ENCODE measurements at regions not wholly inside any gene's neighbourhood (a gene's known extent, or its start where the extent isn't known, plus 50 kb on each side); places are given as distances from the start of the nearest gene placed in this dataset.
"Not testable (repeated sequence)": the region's sequence is repeated elsewhere in the genome, so short reads cannot be mapped to it uniquely, and the experiment has no call there.

DNA sequence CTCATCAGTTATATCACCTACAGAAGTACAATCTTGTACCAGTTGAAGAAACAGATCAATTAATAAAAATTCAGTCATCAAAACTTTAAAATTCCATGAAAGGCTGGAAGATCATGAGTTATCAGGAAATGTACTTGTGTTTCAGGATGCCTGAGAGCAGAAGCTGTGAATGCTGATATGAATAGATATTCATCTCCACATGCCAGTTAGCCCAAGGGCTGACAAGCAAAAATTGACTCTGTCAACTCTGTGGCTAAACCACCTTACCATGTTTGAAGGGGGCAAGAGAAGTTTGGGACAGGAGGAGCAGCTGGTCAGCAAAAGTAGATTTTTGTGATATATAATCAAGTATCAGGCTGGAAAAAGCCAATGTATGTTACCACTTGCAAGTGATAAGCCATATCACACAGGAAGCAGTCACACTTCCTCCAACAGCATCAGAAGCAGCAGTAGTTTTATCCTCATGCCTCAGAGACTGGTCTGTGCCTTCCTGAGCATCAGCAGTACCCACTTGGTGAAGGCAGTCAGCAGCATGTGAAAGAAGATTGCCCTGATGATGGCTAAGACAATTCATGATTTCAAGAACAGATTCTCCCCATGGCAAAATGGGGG lies 328.2 kb upstream of the CNTNAP5 start:
- DNase-seq: no peak

DNA sequence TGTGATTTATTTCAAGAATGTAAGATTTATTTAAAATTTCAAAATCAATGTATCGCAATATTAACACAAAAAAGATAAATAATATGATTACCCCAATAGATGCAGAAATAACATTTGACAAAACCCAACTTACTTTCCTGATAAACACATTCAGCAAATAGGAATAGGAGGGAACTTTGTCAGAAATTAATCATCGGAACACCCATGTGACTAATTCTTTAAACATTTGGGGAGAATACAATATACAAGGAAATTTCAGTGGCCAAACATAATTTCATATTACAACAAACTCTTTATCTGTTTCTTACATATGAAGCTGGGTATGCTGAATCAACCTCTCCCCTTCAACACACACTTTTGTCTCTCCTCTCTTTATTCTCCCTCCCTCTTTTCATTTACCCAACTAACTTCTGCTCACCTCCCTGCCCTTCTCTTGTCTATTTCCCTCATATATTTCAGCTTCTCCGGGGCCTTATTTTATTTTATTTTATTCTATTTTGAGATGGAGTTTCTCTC lies 309.6 kb upstream of the CNTNAP5 start:
- DNase-seq: no peak

DNA sequence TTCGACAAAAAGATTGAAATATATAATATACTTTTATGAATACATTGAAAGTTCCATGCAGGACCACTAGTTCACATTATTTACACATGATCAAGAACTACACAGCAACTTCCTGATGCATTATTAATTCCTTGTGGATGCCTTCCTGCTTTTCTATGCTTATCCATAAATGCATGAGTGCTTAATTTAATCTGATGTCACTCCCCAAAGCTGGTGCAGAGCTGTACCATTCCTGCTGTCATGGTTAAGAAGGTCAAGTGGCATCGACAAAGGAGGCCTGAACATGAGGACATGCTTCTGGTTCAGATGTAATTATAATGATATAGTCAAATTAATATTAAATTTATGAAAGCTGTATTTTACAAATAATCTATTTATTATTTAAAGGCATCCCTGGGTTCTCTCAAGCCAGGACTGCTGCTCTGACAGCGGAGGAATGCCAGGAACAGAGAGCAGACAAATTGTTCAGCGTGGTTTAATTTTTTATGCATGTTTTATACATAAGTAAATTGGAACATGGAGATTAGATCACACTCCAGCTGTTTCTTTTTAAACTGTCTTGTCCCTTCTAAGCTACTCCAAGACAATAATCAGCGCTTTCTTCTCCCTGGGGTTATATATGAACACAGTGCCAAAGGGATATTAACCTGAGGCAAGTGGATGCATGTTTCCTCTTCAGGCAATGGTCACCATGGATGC lies 307.3 kb upstream of the CNTNAP5 start:
- DNase-seq: no peak

DNA sequence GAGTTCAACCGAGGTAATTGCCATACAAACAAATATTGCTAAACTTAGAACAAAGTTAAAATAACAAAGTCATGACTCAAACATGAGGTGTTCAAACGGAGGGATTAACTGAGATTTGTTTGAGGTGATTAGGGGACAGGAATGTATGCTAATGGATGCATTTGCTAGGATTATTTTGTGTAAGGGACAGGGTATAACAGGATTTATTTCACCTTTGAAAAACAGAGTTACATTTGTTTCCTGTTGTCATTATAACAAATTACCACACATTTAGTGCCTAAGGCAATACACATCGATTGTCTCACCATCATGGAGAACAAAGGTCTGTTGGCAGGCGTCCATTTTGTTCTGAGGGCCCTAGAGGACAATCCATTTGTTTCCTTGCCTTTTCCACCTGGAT lies 304.3 kb upstream of the CNTNAP5 start:
- no peak for DNase-seq

DNA sequence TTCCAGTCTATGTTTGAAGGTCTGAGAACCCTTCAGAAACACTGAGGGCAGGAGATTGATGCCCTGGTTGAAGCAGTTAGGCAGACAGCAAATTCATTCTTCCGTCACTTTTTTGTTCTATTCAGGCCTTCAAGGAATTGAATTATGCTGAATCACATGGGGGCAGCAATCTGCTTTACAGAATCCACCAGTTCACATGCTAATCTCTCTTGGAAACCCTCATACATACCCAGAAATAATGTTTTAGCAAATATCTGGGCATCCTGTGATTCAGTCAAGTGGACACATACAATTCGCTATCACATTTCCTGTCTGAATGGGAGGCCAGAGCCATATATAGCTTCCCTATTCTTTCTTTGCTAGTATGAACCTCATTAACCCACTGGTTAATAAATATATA lies 301.4 kb upstream of the CNTNAP5 start:
- no peak for DNase-seq

DNA sequence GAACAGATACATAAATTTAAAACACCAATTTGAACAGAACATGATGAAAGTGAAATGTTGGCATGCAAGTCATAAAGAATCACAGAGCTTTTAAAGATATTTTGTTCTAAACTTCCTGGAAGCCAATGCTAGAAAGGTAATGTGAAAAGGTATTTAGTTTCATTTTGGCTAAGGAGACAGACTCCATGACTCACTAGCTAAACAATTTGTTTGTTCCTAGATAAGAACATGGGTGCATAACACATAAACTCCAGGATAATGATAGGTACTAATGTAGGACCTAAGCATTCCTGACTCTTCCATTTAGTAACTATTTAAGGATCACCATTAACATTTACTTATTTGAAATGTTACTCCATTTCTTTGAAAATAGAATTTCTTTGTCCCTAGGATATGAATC lies 292.5 kb upstream of the CNTNAP5 start:
- no peak for DNase-seq

DNA sequence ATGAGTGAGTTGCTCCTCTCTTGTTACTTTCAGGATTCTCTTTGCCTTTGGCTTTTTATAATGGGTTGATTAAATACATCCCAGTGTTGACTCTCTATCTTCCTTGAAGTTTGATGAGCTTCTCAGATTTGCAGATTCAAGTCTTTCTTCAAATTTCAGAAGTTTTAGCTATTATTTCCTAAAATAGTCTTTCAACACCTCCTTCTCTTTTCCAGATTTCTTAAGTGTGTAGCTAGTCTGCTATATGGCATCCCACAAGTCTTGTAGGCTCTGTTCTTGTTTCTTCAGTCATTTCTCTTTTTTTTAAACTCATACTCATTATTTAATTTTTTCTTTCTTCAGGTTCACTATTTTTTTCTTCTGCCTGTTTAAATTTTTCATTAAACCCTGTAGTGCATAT lies 287.7 kb upstream of the CNTNAP5 start:
- DNase-seq: no peak

DNA sequence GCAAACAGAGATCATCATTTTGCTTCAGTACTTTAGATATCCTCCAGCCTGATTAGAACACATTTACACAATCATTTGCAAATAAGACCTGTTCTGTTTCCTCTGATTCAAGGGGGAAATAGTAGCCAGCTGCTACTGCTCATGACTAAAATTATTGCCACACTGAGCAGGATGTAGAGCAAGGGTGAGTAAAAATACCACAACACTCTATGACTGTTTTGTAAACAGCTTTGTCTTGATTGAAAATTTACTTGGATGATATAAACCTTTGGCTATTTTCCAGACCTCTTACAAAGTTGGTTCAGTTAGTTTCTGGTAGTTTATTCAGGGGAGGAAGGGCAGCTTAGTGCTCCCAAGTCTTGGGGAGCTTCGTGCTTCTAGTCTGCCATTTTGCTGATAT lies 286.4 kb upstream of the CNTNAP5 start:
- DNase-seq: no peak

DNA sequence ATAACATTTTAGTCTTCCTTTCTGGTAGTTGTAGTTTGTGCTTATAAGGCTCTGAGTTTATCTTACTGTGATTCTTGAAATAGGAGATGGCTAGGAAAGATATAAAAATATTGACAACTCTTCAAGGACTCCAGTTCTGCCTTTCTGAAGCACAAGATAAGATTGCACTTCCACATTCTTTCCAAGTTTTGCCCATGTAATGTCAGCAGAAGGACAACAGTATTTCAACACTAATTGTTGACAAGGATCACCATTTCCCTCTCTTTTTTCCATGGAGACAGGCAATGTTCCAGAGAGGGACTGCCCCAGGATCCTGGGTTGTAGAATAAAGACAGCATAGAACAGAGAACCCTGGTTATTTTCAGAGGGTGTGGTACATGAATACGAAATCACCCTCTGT lies 279.1 kb upstream of the CNTNAP5 start:
- DNase-seq: no peak

DNA sequence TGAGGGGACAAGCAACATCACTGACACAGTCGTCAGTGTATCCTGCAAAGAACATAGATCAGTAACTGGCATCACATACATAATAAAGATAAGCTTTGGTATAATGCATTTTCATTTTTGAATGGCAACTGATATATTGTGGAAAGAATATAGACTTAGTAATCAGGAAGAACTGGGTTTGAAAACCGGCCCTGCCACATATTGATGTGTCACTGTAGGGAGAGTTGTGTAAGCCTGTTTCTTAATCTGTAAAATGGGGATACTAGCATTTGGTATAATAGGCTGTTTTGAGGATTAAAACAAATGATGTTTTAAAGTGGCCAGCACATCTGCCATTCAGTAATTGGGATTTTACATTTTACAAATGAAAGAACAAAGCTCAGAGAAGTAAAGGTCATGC lies 277.8 kb upstream of the CNTNAP5 start:
- no peak for DNase-seq

DNA sequence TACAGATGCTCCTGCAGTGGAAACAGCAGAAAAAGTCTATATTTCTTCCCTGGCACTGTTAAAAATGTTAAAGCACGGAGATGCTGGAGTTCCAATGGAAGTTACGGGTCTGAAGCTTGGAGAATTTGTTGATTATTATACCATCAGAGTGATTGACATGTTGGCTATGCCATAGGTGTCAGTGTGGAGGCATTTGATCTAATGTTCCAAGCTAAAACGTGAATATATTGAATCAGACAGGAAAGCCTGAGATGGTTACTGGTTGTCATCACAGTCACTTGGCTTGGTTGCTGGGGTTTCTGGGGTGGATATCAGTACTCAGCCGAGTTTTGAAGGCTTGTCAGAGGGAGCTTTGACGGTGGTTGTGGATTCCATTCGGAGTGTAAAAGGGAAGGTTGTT lies 262.9 kb upstream of the CNTNAP5 start:
- DNase-seq: no peak

DNA sequence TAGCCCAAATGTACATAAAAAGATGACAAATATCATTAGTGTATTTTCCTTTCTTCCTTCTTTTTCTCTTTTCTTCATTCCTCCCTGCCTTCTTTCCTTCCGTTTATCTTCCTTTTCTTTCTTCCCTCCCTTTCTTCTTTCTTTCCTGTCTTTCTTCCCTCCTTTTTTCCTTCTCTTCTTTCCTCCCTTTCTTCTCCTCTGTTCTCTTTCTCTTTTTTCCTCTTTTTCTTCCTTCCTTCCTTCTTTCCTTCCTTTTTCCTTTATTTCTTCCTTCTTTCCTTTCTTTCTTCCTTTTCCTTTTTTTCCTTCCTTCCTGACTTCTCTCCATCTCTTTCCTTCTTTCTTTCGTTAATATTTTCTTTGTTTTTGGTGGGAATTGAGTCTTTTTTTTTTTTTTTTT lies 256.9 kb upstream of the CNTNAP5 start:
- DNase-seq: no peak

DNA sequence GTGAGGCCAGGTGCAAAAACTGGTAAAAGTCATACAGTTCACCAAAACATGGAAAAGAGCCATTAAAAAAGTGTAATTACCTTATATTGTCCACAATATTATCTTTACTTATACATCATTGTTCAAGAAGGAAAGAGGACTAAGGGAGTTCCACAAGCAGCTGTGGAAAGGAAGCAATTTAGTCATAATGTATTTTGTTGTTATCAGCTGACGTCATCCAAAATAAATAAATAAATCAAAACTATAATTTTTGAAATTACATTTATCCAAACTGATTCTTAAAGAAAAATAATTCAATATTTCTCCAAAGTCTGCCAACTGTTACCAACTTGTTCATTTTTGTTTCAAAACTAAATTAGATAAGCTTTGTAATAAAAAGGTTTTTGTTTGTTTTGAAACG lies 256.1 kb upstream of the CNTNAP5 start:
- no peak for DNase-seq

DNA sequence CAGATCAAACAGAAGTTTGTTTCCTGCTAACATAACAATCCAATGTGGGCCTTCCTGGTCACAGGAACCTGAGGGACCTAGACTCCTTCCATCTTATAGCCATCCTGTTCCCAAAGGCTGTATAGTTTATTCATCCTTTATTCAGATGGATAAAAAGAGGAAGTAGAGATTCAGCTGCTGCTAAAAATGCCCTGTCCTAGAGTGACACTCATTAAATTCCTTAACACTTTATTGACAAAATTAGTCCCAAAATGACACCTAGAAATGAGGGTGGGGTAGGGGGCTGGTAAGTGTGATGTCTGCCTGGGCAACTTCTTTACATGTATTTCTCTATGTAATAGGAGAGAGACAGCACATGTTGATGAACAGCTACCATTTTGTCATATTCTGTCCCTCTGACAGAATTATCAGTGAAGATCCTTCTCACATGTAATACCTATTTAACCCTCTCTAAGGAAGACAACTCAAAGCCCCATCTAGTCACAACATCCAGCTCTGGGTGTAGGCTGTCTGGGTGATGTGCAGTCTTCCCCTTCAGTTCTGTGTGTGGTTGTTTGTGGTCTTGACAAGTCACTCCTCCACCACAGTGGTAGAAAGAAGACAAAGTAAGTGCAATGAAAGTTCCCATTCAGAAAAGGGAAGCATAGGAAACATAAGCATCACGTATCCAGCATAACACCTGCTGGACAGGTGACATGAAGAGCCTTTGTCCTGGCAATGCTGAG lies 253.9 kb upstream of the CNTNAP5 start:
- no peak for DNase-seq

DNA sequence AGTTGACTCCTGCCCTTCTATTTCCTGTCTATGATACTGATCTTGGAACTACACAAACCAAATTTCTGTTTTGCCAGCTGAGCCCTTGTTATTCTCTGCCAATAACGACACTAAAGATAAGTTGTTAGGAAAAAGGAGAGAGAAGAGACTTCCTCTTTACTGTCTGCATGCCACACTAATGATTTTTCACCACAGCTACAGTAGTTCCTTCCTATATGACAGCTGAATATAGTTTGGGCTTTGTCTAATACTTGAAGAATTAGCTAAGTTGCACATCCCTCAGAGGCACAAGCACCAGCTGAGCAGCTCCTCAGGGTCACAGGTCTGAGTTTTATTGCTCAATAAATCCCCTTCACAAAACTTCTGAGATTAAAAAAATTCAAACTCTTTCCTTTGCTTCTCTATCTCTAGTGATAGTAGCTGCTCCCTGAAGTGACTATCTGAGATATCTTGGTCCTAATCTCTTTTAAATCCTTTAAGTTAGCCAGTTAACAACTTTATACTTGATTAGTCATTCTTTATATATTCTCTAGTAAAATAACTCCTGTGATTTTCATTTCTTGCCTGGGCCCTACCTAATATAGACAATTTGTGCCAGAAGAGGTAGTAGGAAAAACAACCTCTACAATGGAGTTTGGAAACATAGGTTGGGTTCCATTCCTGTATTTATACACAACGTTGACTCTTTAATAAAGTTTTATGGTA lies 253.0 kb upstream of the CNTNAP5 start:
- DNase-seq: no peak

DNA sequence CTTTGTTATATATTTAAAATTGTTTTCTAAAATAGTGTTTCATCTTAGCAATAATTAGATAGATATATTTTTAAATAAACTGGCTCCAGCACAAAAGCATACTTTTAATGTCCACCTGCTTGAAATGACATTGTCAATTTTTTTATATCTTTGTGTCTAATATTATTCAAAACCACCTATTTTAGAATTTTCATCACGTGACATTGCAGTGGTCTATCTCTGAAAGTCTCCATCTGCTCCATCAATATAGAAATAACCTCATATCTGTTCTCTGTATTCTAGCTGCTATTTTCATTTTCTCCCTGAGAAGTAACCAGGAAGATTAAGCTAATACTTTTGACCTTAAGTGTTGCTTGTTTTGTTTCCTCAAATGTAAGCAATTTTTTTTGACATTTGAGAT lies 248.0 kb upstream of the CNTNAP5 start:
- DNase-seq: no peak

DNA sequence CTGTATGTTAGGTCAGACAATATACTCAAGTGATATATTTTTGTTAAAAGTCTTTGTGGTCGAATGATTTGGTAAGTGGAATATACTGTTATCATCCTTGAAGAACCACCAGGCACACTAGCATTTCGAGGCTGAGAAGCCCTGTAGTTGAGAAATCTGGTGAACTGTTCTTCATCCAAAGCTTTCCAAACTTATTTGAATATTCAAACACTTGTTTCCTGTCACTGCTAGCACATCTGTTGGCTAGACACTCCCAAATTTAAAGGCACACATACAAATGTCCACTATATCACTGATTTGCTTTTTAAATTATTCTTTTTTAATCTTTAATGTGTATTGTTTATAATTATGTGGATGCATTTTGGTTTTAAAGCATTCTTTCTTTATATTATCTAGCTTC lies 241.9 kb upstream of the CNTNAP5 start:
- DNase-seq: no peak

DNA sequence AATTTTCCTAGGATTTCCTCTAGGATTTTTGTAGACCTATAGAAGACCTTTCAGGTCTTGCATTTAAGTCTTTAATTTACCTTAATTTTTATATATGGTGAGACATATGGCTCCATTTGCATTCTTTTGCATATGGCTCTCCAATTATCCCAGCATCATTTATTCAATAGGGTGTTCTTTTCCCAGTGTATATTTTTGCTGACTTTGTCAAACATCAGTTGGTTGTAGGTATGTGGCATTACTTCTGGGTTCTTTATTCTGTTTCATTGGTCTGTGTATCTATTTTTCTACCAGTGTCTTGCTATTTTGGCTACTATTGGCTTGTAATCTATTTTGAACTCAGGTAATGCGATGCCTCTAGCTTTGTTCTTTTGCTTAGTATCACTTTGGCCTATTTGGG lies 239.8 kb upstream of the CNTNAP5 start:
- no peak for DNase-seq

DNA sequence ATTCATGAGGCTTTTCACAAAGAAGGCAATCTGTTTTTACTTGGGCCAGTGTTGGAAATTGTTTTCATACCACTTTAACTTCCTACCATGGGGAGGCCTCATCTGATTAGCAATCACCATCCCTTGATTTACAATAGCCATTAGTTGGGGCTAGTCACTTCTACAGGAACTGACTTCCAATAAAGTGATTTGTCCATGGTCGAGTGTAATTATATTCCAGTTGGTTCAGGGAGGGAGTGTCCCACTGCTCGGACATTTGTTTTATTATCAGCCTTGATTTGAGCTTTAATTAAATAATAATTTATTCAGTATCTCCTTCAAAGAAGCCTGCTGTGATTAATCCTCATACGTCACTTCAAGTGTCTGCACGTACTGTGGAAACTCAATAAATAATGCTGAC lies 233.9 kb upstream of the CNTNAP5 start:
- no peak for DNase-seq

DNA sequence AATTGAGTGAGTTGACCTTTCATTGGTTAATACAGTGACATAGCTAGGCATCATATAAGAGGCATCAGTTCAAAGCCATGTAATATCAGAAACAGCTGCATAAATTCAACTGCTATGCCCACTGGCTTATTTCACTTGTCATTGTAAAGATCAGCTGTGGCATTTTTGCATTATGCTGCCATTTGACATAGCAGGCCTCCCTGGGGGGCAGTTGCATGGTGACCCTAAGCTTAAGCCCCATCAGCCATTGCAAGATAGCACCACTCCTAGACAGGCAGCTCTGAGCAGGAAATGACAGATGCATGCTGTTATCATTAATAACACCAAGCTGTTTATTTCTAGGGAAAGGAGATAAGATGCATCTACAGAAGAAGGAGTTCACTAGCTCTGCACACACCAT lies 233.4 kb upstream of the CNTNAP5 start:
- no peak for DNase-seq

DNA sequence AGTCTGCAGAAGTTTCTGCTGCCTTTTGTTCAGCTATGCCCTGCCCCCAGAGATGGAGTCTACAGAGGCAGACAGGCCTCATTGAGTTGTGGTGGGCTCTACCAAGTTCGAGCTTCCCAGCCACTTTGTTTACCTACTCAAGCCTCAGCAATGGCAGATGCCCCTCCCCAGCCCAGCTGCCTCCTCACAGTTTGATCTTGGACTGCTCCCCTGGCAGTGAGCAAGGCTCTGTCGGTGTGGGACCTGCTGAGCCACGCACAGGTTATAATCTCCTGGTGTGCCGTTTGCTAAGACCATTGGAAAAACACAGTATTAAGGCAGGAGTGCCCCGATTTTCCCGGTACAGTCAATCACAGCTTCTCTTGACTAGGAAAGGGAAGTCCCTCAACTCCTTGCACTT lies 221.0 kb upstream of the CNTNAP5 start:
- DNase-seq: not testable (repeated sequence)

DNA sequence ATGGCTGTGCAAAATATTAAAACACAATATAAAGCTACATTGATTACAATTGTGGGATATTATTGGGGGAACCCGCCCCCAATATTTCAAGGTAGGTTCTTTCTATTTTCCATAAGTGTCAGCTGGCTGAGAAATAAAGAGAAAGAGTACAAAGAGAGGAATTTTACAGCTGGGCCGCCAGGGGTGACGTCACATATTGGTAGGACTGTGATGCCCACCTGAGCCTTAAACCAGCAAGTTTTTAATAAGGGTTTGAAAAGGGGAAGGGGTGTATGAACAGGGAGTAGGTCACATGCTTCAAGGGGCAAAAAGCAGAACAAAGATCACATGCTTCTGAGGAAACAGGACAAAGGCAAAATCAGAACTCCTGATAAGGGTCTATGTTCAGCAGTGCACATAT lies 219.3 kb upstream of the CNTNAP5 start:
- not testable (repeated sequence) for DNase-seq
